HG03196 (cell line): ENCODE measurements at regions not wholly inside any gene's neighbourhood (a gene's known extent, or its start where the extent isn't known, plus 50 kb on each side); places are given as distances from the start of the nearest gene placed in this dataset.

Experiments
- ATAC-seq: cut with Tn5 transposase; IDR thresholded peaks from one replicate; pipeline ENCODE4 v1.9.1; 2021; ENCODE audit not compliant: unreplicated experiment

DNA sequence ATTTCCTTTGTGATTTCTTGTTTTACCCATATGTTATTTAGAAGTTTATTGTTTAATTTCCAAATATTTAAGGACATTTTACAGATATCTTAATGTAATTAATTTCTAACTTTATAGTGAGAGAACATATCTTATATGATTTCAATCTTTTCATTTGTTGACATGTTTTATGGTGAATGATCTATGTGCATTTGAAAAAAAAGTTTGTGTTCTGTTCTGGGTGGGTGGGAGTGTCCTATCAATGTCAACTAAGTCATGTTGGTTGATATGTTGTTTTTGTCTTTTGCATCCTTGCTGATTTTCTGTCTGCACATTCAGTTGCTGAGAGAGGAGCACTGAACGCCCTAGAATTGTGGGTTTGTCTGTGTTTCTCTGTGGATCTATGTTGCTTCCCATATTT is 50.3 kb upstream of the CBFA2T3 start:
- no peak for ATAC-seq

DNA sequence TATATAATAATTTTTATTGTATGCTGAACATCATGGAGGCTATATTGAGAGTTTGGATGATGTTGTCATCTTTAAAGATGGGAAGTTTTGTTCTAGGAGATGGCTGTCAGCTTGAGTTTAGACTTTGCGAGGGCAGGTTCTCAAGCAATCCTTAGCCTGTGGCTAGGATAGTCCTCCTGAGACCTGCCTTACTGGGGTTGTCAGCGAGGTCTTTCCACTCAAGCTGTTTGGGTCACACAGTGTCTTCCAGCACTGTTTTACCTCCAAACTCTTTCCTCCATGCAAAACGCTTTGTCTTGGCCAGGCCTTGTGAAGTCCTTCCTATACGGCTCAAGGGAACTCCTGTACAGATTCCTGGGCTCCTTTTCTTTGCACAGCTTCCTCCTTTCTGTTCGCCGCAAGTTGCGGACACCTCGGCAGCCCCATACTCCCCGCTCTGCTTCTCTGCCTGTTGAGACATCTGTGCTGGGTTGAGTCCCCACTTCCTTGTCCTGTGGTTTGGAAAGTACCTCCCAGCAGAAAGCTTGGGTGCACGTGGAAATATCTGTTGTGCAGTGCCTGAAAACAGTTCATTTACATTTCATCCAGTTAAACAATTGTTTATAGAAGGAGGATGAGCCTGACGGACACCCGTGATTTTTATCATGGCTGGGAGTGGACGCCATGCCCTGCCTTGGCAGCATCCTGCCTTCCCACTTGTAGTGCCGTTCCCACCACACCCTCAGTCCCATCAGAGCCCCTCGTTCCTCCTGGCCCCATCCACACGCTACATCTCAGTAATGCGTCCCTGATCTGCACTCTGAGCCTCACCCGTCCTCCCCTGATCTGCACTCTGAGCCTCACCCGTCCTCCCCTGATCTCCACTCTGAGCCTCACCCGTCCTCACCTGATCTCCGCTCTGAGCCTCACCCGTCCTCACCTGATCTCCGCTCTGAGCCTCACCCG is 55.0 kb upstream of the CBFA2T3 start:
- peak; percentile 73 for ATAC-seq

DNA sequence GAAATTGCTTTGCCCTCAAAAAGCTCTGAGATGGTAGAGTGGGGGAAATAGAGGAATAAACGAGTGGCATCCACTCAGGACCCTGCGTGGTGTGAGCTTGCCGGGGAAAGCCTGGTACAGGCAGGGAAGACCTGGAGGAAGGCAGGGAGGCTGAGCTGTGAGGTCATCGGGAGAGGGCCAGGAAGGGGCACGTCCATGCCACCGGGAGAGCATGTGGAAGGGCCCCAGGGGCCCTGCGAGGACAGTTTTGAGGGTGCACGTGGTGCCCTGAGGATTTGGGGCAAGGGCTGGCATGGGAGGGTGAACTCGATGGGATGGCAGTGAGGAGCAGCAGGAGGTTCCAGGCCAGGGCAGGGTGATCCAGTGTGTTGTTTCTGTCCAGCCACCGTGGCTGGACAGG is 56.3 kb upstream of the CBFA2T3 start:
- ATAC-seq = no peak

DNA sequence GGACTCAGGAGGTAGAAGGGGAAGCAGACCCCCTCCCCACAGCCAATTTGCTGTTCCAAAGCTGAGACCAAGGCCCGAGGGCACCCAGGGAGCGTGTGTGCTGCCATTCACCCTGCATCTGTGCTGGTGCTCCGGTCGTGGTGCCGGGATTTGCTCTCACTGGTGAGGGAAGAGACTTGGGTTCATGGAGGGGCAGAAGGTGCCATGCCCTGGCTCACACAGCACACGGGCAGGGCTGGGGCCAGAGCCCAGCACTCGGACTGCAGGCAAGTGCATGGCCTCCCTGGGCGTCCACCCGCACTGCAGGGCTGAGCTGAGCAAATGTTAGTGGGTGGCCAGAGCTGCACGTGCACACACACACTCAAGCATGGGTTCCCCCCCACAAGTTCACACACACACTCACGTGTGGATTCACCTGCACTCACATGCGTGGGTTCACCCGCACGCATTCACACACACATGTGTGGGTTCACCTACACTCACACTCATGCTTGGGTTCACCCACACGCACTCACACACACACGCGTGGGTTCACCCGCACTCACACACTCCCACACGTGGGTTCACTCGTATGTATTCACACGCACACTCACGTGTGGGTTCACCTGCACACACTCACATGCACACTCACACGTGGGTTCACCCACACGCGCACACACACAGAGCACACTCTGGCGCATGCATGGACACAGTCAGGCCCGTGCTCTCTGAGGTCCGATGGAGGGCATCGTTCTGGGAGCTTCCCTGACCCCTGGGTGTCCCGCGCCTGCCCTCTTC is 57.0 kb upstream of the CBFA2T3 start:
- ATAC-seq = no peak

- ATAC-seq = no peak
Observed at GRCh38 chr16:89034573-89034961, 57.6 kb upstream of the CBFA2T3 start.

DNA sequence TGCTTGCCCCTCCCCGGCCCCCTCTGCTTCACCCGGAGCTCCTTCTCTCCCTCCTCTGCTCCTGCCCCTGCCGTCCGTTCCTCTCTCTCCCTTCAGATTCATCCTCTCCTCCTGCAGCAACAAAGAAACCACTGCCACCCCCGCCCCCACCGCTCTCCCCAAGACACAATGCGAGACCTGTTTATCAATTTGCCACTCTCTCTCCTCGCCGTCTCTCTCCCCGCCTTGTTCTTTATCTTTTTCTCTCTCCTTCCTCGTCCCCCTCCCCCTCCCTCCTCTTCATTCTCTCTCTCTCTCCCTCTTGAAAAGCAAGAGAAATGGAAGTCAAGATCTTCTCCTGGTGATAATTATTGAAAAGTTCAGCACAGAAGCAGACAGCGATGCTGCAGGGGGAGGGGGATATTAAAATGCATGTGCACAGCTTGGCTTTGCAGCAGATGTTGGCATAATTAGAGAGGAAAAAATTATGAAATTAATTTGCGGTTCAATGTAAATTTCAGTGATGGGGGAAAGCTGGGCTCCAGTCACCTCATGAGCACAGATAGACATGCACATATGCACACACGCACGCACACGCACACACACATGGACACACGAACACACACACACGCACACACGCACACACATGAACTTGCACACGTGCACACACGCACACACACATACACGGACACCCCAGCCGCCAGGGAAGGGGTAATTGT is 58.1 kb upstream of the CBFA2T3 start:
- no peak for ATAC-seq

DNA sequence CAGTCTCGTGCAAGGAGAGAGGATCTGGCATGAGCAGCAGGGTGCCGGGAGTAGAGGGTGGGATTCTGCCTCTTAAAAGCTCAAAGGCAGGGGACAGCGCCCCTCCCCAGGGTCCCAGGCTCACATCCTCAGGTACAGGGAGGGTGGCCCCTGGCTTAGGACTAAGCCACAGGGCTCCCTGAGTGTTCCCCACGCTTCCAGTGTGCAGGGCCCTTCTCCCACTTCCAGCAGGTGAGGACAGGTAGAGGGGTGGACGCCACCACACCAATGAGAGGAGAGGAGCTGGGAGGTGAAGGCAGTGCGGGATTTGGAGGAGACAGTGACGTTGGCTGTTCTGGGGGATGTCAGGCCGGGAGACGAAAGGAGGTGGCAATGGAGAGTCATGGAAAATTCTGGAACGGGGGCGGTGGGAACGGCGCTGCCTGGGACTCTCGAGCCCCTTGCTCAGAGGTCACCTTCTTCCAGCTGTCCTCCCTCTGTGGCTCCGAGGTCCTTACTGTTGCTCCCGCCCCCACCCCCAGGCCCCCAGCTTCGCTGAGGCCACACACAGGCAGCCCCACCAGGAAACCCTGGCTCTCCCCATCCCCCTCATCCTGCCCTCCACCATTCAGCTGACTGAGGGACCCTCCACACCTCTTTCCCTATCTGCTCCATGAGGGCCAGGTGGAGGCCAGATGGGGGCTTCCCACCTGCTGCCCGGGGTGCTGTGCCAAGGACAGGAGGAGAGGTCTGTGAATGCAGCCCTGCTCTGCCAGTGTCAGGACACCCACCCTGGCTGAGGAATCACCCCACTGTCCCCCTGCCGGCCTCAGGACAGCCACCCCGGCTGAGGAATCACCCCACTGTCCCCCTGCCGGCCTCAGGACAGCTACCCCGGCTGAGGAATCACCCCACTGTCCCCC is 57.7 kb upstream of the ACSF3 start:
- no peak for ATAC-seq

GRCh38 chr16:89036776-89037175 is 56.9 kb upstream of the ACSF3 start:
- ATAC-seq = no peak

DNA sequence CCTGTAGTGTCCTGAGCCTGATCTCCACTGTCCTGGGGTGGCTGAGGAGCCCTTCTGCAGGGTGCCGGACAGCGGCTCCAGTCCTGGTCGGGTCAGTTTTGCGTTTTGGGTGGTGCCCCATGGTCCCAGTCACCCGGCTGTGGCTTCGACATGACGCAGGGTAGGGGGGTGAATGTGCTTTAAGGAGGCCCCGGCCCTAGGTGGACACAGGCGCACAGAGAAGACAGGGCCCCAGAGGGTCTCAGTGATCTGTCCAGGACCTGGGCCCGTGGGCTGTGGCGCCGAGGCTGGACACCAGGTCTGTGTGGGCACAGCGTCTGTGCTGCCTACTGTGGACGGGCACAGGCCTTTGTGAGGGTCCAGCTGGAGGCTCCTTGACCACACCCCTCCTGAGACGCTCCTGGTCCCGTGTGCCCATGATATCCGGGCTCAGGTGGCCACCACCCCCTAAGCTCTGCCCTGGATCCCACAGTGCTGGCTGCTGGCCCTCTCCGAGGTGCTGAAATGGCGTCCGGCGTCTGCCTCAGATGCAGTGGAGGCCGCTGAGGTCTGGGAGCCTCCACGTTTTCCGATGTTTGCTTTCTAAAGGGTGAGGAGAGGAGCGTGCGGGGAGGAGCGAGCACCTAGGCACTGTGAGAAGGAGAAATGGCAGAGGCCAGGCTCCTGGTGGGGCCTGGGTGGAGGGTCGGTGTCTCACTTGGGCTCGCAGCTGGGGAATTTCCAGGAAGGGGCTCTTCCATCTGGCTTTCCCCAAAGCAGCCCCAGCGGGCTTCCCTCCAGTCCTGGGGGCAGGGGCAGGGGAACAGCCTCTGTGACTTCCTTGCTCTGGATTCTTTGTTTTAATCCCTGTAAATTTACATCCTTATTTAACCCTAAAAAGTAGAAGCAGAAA is 56.1 kb upstream of the ACSF3 start:
- ATAC-seq = no peak

GRCh38 chr16:89038221-89038721 is 55.4 kb upstream of the ACSF3 start:
- no peak for ATAC-seq

GRCh38 chr16:89038811-89039735 is 54.6 kb upstream of the ACSF3 start:
- no peak for ATAC-seq

DNA sequence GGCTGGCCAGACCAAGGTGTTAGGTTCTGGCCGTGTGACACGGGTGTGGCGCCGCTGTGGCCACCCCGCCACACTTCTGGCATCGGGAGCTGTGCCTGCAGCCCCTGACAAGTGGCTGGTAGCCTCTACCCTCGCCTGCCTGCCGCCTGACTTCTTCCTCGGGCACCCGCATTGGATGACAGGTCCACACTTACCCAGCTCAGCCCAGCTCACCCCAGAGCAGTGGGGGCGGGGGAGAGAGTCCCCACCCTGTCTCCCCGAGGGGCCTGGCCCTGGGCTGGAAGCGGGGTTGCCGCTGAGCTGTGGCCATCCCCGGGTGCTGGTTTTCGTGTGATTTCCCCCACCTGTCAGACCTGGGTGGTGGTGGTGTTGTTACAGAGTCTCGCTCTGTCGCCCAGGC is 53.9 kb upstream of the ACSF3 start:
- ATAC-seq = no peak

DNA sequence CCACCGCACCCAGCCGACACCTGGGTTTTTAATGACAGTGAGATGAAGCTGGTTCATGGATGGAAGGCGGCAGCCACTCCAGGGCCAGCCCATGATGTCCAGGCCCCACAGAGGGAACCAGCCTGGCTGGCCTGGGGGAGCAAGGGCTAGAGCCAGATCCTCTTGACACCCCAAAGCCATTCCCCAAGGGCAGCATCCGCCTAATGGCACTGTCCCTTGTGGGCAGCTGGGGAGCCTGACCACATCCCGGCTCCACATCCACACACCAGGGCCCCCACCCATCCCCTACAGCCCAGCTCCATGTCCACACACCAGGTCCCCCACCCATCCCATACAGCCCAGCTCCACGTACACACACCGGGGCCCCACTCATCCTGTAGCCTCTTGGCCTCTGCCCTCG is 53.3 kb upstream of the ACSF3 start:
- ATAC-seq = no peak

DNA sequence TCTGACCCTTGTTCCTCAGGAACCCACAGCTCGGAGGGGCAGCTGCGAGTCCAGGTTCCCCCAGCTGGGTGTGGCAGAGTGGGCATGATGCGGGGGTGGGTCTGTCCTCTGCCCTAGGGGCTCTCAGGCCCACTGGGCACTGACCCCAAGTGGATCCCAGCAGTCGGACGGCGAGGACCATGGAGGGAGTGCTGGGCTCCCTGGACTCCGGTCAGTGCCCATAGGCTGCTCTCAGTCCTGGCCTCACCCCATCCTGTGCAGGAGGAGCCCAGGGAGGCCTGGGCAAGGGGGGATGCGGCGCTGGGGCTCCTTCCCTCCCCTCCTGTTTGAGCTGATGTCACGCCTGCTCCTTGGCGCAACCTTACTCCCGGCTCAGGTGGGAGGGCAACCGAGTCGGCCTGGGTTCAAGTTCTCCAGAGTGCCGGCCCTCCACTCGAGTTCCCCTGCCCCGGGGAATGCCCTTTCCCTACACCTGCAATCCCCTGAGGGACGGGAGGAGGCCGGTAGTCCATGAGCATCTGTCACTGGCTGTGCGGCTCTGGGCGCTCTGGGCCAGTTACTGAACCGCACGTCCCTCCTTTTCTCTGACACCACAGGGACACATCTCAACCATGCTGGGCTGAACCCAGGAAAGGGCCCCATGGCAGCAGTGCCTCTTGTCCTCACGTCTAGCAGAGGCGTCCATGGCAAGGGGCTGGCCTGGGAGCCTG is 52.6 kb upstream of the ACSF3 start:
- no peak for ATAC-seq

- ATAC-seq = no peak
Observed at GRCh38 chr16:89041571-89042481, 51.8 kb upstream of the ACSF3 start.

GRCh38 chr16:89042711-89043551 is 50.7 kb upstream of the ACSF3 start:
- ATAC-seq = no peak
